Neuronal stem cell (in vitro differentiated cells): ENCODE measurements at regions not wholly inside any gene's neighbourhood (a gene's known extent, or its start where the extent isn't known, plus 50 kb on each side); places are given as distances from the start of the nearest gene placed in this dataset.

ENCODE experiments used
- DNase-seq: peaks from one replicate; pipeline ENCODE4 v3.0.0-alpha.2; 2013; ENCODE audit warnings: low spot score
- H2AFZ ChIP-seq: one replicate; pipeline ENCODE4 v1.6.1; 2013; ENCODE audit warnings: mild to moderate bottlenecking, low read length, inconsistent platforms
- H2AK5ac ChIP-seq: 2 replicates; pipeline ENCODE4 v1.6.1; 2013; ENCODE audit warnings: low read depth, mild to moderate bottlenecking, inconsistent platforms, low read length, moderate library complexity, mixed read lengths
- H2BK120ac ChIP-seq: 2 replicates; pipeline ENCODE4 v1.6.1; 2013; ENCODE audit warnings: low read depth, mild to moderate bottlenecking, inconsistent platforms, low read length, moderate library complexity, mixed read lengths
- H2BK12ac ChIP-seq: one replicate; pipeline ENCODE4 v1.6.1; 2013; ENCODE audit warnings: low read length, inconsistent platforms
- H2BK15ac ChIP-seq: 2 replicates; pipeline ENCODE4 v1.6.1; 2013; ENCODE audit warnings: mild to moderate bottlenecking, low read length, inconsistent platforms, mixed read lengths
- H2BK5ac ChIP-seq: one replicate; pipeline ENCODE4 v1.6.1; 2013; ENCODE audit warnings: inconsistent platforms, mild to moderate bottlenecking, low read length, moderate library complexity
- H3K14ac ChIP-seq: one replicate; pipeline ENCODE4 v1.6.1; 2013; ENCODE audit warnings: low read length, inconsistent platforms
- H3K18ac ChIP-seq: 2 replicates; pipeline ENCODE4 v1.6.1; 2013; ENCODE audit warnings: low read length, inconsistent platforms
- H3K23ac ChIP-seq: 2 replicates; pipeline ENCODE4 v1.6.1; 2013; ENCODE audit warnings: low read depth, mild to moderate bottlenecking, mixed read lengths, low read length, inconsistent platforms; ENCODE audit not compliant: poor library complexity
- H3K27ac ChIP-seq: replicated peaks from 3 replicates; pipeline ENCODE4 v1.5.1; 2013; ENCODE audit warnings: low read length, inconsistent platforms
- H3K27me3 ChIP-seq, 3 experiments: 2 replicates each; pipeline ENCODE4 v1.6.1; 2013; ENCODE audit warnings: low read length in 3 of 3, mild to moderate bottlenecking in 2 of 3, inconsistent platforms in 1 of 3, low read depth in 1 of 3, mixed read lengths in 1 of 3, moderate library complexity in 1 of 3; ENCODE audit not compliant: control insufficient read depth in 3 of 3, insufficient read depth in 3 of 3
- H3K36me3 ChIP-seq, 2 donors: replicated peaks in 1 of 2; 2 replicates each; pipeline ENCODE4 v1.6.1; 2013; ENCODE audit warnings: low read length in 2 of 2; ENCODE audit not compliant: control insufficient read depth in 2 of 2, insufficient read depth in 2 of 2
- H3K4ac ChIP-seq: 2 replicates; pipeline ENCODE4 v1.6.1; 2013; ENCODE audit warnings: inconsistent platforms, mild to moderate bottlenecking, low read length, moderate library complexity
- H3K4me1 ChIP-seq, 2 donors: 1 replicate in 1 of 2; 2 replicates in 1 of 2; pipeline ENCODE4 v1.6.1; 2013; ENCODE audit warnings: low read length in 2 of 2, low read depth in 1 of 2; ENCODE audit not compliant: control insufficient read depth in 2 of 2, insufficient read depth in 1 of 2
- H3K4me2 ChIP-seq: one replicate; pipeline ENCODE4 v1.6.1; 2013; ENCODE audit warnings: mild to moderate bottlenecking, low read length, inconsistent platforms; ENCODE audit not compliant: insufficient read depth, poor library complexity, severe bottlenecking
- H3K4me3 ChIP-seq, 2 donors: 2 replicates each; pipeline ENCODE4 v1.5.1; 2013; ENCODE audit warnings: low read length in 2 of 2, mild to moderate bottlenecking in 2 of 2, inconsistent platforms in 1 of 2, moderate library complexity in 1 of 2
- H3K79me1 ChIP-seq: one replicate; pipeline ENCODE4 v1.6.1; 2013; ENCODE audit warnings: low read depth, mild to moderate bottlenecking, inconsistent platforms, low read length, moderate library complexity
- H3K9ac ChIP-seq: one replicate; pipeline ENCODE4 v1.6.1; 2013; ENCODE audit warnings: mild to moderate bottlenecking, low read depth, low read length, inconsistent platforms; ENCODE audit not compliant: poor library complexity
- H3K9me3 ChIP-seq, 2 donors: replicated peaks in 1 of 2; 2 replicates each; pipeline versions ENCODE3 to v1.6.1; 2013; ENCODE audit warnings: low read length in 2 of 2, mild to moderate bottlenecking in 2 of 2, inconsistent platforms in 1 of 2, low read depth in 1 of 2, mixed read lengths in 1 of 2, moderate library complexity in 1 of 2; ENCODE audit not compliant: control insufficient read depth in 2 of 2, insufficient read depth in 1 of 2
- H4K8ac ChIP-seq: one replicate; pipeline ENCODE4 v1.6.1; 2013; ENCODE audit warnings: low read depth, mild to moderate bottlenecking, inconsistent platforms, low read length, moderate library complexity
- H4K91ac ChIP-seq: one replicate; pipeline ENCODE4 v1.6.1; 2013; ENCODE audit warnings: low read length, low read depth, mild to moderate bottlenecking, inconsistent platforms; ENCODE audit not compliant: poor library complexity
- WGBS, 2 donors: extraction: QIAGEN DNeasy Blood & Tissue Kit; methylation state at CpG; one replicate each; pipeline ENCODE4 v1.1.7; 2013; ENCODE audit warnings: missing lambda C conversion rate in 2 of 2, mixed read lengths in 1 of 2; ENCODE audit not compliant: insufficient read length in 2 of 2, insufficient replicate concordance in 1 of 2; ENCODE audit errors: extremely low coverage in 2 of 2; 5-methylcytosine and 5-hydroxymethylcytosine counted together

DNA sequence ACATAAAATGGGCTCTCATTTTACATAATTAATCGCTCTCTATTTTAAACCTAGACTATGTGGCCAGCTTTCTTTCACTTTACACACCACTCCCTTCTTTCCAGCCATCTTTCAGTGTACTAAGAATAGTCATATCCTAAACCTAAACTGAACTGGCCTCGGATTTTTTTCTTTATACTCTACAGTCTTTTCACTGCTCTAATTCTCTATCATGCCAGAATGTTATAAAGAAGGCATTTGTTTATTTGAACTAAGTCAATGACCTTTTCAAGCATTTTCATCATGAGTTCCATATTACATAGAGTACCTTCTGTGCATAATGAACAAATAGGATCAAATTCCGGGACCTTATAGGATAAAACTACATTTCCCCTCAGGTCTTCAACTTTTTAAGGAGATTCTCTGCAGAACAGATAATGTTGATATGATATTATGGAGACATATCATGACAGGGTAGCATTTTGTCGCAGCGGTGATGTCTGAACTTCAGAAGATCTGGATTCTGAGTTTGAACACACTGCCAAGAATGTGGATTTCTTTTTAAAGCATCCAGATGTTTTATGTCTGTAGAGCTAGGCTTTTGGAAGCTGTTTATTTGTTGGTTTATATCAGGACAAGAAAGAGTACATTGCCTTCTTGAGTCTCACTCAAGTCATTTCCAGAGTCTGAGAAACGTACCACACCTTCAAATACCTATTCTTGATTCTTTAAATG, 1047.3 kb downstream of the MCTP2 start:
- Histone ChIP-seq H2BK15ac (no peak overlapping the region), H3K23ac (no peak overlapping the region), H4K91ac (no peak overlapping the region), H4K8ac (no peak overlapping the region), H3K18ac (no peak overlapping the region), H3K9ac (no peak overlapping the region), H2BK5ac (no peak overlapping the region), H3K4me3 (no peak overlapping the region), H3K36me3 (no peaks in the 10 kb centered on the region), H3K9me3 (no peaks in the 10 kb centered on the region), H2BK12ac (no peak overlapping the region), H3K4ac (no peak overlapping the region), H2AFZ (no peak overlapping the region), H3K27ac (no peak overlapping the region), H2BK120ac (no peak overlapping the region), H3K27me3 (no peaks in the 10 kb centered on the region), H3K14ac (no peak overlapping the region), H3K4me2 (no peak overlapping the region), H3K79me1 (no peaks in the 10 kb centered on the region), H3K4me1 (peaks cover 0 to 3% of the 10 kb centered on the region in 2 donors), H2AK5ac (no peak overlapping the region)
- no peak for DNase-seq
- WGBS, 2 donors = no CpG with 5 or more reads among the region's 6 CpGs

DNA sequence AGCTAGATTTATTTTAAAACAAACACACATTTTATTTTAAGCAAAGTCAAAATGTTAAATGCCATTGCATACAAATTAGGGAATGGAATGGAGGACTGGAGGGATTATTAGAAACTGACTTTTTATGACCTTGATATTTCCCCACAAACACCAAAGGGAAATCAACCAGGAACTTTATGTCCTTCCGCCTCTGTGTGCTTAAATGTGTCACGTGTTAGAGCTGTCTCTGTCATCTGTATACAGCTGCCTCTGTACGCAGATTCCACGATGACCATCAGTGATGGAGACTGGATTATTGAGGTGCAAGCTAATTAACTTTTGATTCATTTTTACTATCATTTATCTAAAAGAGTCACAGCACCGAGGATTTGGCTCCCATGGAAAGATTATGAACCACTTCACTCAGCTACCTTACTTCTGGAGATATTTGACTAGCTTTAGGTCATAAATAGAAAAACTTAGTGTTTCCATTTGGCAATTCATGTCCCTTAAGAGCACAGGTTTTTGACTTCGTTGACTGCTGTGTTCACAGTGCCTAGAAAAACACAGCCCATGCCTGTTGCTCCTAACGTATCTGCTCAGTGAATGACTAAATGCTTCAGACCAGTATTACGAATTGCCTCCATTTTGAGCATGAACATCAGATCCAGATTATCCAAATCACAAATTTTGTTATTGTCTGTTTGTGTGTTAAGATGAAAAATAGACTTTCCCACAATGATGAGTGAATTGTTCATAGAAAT, 1048.1 kb downstream of the MCTP2 start:
- Histone ChIP-seq H2BK15ac (no peak overlapping the region), H3K4me2 (no peak overlapping the region), H4K91ac (no peak overlapping the region), H2AFZ (no peak overlapping the region), H2AK5ac (no peak overlapping the region), H2BK12ac (no peak overlapping the region), H3K14ac (no peak overlapping the region), H4K8ac (no peak overlapping the region), H3K27ac (no peak overlapping the region), H3K4ac (no peak overlapping the region), H3K4me3 (no peak overlapping the region), H3K4me1 (peaks cover 1 to 3% of the 10 kb centered on the region in 2 donors), H3K79me1 (no peaks in the 10 kb centered on the region), H2BK120ac (no peak overlapping the region), H3K18ac (no peak overlapping the region), H3K36me3 (no peaks in the 10 kb centered on the region), H3K27me3 (no peaks in the 10 kb centered on the region), H3K23ac (no peak overlapping the region), H3K9me3 (no peaks in the 10 kb centered on the region), H3K9ac (no peak overlapping the region), H2BK5ac (no peak overlapping the region)
- DNase-seq = no peak
- no CpG with 5 or more reads among the region's 8 CpGs for WGBS, 2 donors

- Histone ChIP-seq H2BK120ac (no peak overlapping the region), H2BK12ac (no peak overlapping the region), H2AK5ac (no peak overlapping the region), H2BK5ac (no peak overlapping the region), H3K4me2 (no peak overlapping the region), H3K27ac (no peak overlapping the region), H2BK15ac (no peak overlapping the region), H3K18ac (no peak overlapping the region), H3K9me3 (no peaks in the 10 kb centered on the region), H3K79me1 (no peaks in the 10 kb centered on the region), H3K4me3 (no peak overlapping the region), H3K4me1 (peaks cover 5 to 13% of the 10 kb centered on the region in 2 donors), H3K27me3 (no peaks in the 10 kb centered on the region), H3K36me3 (no peaks in the 10 kb centered on the region), H4K91ac (no peak overlapping the region), H2AFZ (no peak overlapping the region), H3K23ac (no peak overlapping the region), H3K4ac (no peak overlapping the region), H3K9ac (no peak overlapping the region), H4K8ac (no peak overlapping the region), H3K14ac (no peak overlapping the region)
- DNase-seq = no peak
- WGBS, 2 donors = no CpG with 5 or more reads among the region's 5 CpGs
These were observed 1049.3 kb downstream of the MCTP2 start for GRCh38 chr15:95280711-95281110.

GRCh38 chr15:95281470-95281869, 1049.0 kb upstream of the NR2F2 start:
- DNase-seq = no peak
- no peak overlapping the region for H3K4ac ChIP-seq
- H4K8ac ChIP-seq = no peak overlapping the region
- no peaks in the 10 kb centered on the region for H3K27me3 ChIP-seq
- H2BK15ac ChIP-seq = no peak overlapping the region
- H3K4me2 ChIP-seq = no peak overlapping the region
- no peaks in the 10 kb centered on the region for H3K36me3 ChIP-seq
- H2AK5ac ChIP-seq = no peak overlapping the region
- H3K14ac ChIP-seq = no peak overlapping the region
- no peak overlapping the region for H2BK120ac ChIP-seq
- no peak overlapping the region for H3K18ac ChIP-seq
- no peak overlapping the region for H3K4me3 ChIP-seq
- no peak overlapping the region for H3K23ac ChIP-seq
- H3K9me3 ChIP-seq = no peaks in the 10 kb centered on the region
- H2AFZ ChIP-seq = no peak overlapping the region
- H2BK12ac ChIP-seq = no peak overlapping the region
- H3K79me1 ChIP-seq = no peaks in the 10 kb centered on the region
- peaks cover 9 to 20% of the 10 kb centered on the region in 2 donors for H3K4me1 ChIP-seq
- H3K27ac ChIP-seq = no peak overlapping the region
- no peak overlapping the region for H3K9ac ChIP-seq
- no peak overlapping the region for H4K91ac ChIP-seq
- H2BK5ac ChIP-seq = no peak overlapping the region
- no CpG with 5 or more reads among the region's 2 CpGs for WGBS, 2 donors
